Natural killer cell (primary cell): ENCODE measurements at regions not wholly inside any gene's neighbourhood (a gene's known extent, or its start where the extent isn't known, plus 50 kb on each side); places are given as distances from the start of the nearest gene placed in this dataset.

ENCODE experiments used
- ATAC-seq, 3 donors: fragments of 150-1000 bp in 2 of 3; fragments of 200-7000 bp in 1 of 3; cut with Tn5 transposase; 1 replicate in 1 of 3; 2 replicates in 2 of 3; pipeline ENCODE4 v1.10.0; 2021; ENCODE audit warnings: mild to moderate bottlenecking in 2 of 3, moderate library complexity in 2 of 3
- DNase-seq, 2 donors: peaks; one replicate each; pipeline versions ENCODE4 v3.0.0 to v3.0.0-alpha.2; 2013 to 2021; ENCODE audit warnings: mixed read lengths in 1 of 2
- H3K27ac ChIP-seq: one replicate; pipeline ENCODE4 v1.5.1; 2013; ENCODE audit warnings: mild to moderate bottlenecking, low read length
- H3K27me3 ChIP-seq: one replicate; pipeline ENCODE4 v1.6.1; 2013; ENCODE audit warnings: low read length; ENCODE audit not compliant: control insufficient read depth, insufficient read depth
- H3K36me3 ChIP-seq: one replicate; pipeline ENCODE4 v1.6.1; 2013; ENCODE audit warnings: low read length; ENCODE audit not compliant: control insufficient read depth, insufficient read depth
- H3K4me1 ChIP-seq: one replicate; pipeline ENCODE4 v1.6.1; 2013; ENCODE audit warnings: low read length; ENCODE audit not compliant: control insufficient read depth, insufficient read depth
- H3K4me3 ChIP-seq: one replicate; pipeline ENCODE4 v1.5.1; 2013; ENCODE audit warnings: low read length
- H3K9me3 ChIP-seq: one replicate; pipeline ENCODE4 v1.6.1; 2013; ENCODE audit warnings: low read length; ENCODE audit not compliant: control insufficient read depth, insufficient read depth
- H3K27ac Mint-ChIP-seq, 2 donors: one replicate each; pipeline ENCODE4 v1.8.0; 2022; ENCODE audit warnings: mild to moderate bottlenecking in 2 of 2, mixed read lengths in 2 of 2, moderate library complexity in 1 of 2
- H3K27me3 Mint-ChIP-seq, 2 donors: one replicate each; pipeline ENCODE4 v1.8.0; 2022; ENCODE audit warnings: low read depth in 2 of 2, mixed read lengths in 2 of 2
- H3K36me3 Mint-ChIP-seq: one replicate; pipeline ENCODE4 v1.8.0; 2022; ENCODE audit warnings: mixed read lengths
- H3K4me1 Mint-ChIP-seq, 2 donors: one replicate each; pipeline ENCODE4 v1.8.0; 2022; ENCODE audit warnings: mixed read lengths in 2 of 2
- H3K4me3 Mint-ChIP-seq: one replicate; pipeline ENCODE4 v1.8.0; 2022; ENCODE audit warnings: mild to moderate bottlenecking, moderate library complexity, mixed read lengths
- H3K9me3 Mint-ChIP-seq, 2 donors: one replicate each; pipeline ENCODE4 v1.8.0; 2022; ENCODE audit warnings: mixed read lengths in 2 of 2
- CTCF ChIP-seq: fragments of 200-600 bp; IDR thresholded peaks from one replicate; pipeline ENCODE4 v1.8.0; 2022; ENCODE audit warnings: antibody characterized with exemption
- WGBS: methylation state at CpG from one replicate; pipeline ENCODE4 v1.1.7; 2013; ENCODE audit warnings: missing lambda C conversion rate; ENCODE audit not compliant: insufficient coverage; 5-methylcytosine and 5-hydroxymethylcytosine counted together
- intact Hi-C: fragments of 100-400 bp; cut with micrococcal nuclease; formaldehyde crosslinking; loops from one replicate; pipeline ENCODE4 v1.14.2; 2022

GRCh38 chr3:20914310-20914709 lies 728.3 kb upstream of the SGO1 start:
- Mint-ChIP-seq H3K4me1 (no peaks in the 10 kb centered on the region), H3K27ac (no peak overlapping the region), H3K36me3 (peaks cover 25% of the 10 kb centered on the region), H3K27me3 (no peaks in the 10 kb centered on the region), H3K9me3 (peaks cover 8 to 18% of the 10 kb centered on the region in 2 donors), H3K4me3 (no peak overlapping the region)
- intact Hi-C loops, result no loop called here
- H3K27me3 ChIP-seq, result no peaks in the 10 kb centered on the region
- H3K9me3 ChIP-seq, result peaks cover 10% of the 10 kb centered on the region
- no peaks in the 10 kb centered on the region for H3K36me3 ChIP-seq
- DNase-seq, result no peak
- no peaks in the 10 kb centered on the region for H3K4me1 ChIP-seq
- no peak overlapping the region for H3K4me3 ChIP-seq
- WGBS, result 95% methylated on average over 2 of the region's 2 CpGs
- no peak overlapping the region for H3K27ac ChIP-seq
- ATAC-seq, result no peak
- no peak for TF ChIP-seq CTCF

GRCh38 chr3:20912406-20912805 lies 726.4 kb upstream of the SGO1 start:
- H3K4me1 Mint-ChIP-seq, result no peaks in the 10 kb centered on the region
- no peak for TF ChIP-seq CTCF
- no peak overlapping the region for H3K27ac Mint-ChIP-seq
- 89% methylated on average over 2 of the region's 2 CpGs for WGBS
- no peak overlapping the region for H3K4me3 Mint-ChIP-seq
- no peaks in the 10 kb centered on the region for H3K36me3 ChIP-seq
- H3K27me3 Mint-ChIP-seq, result no peaks in the 10 kb centered on the region
- no peak overlapping the region for H3K27ac ChIP-seq
- DNase-seq, result no peak
- H3K4me1 ChIP-seq, result no peaks in the 10 kb centered on the region
- peaks cover 7 to 13% of the 10 kb centered on the region in 2 donors for H3K9me3 Mint-ChIP-seq
- intact Hi-C loops, result no loop called here
- H3K4me3 ChIP-seq, result no peak overlapping the region
- peaks cover 9% of the 10 kb centered on the region for H3K36me3 Mint-ChIP-seq
- peaks cover 5% of the 10 kb centered on the region for H3K9me3 ChIP-seq
- ATAC-seq, result no peak
- no peaks in the 10 kb centered on the region for H3K27me3 ChIP-seq

GRCh38 chr3:20909511-20909910 lies 723.5 kb upstream of the SGO1 start:
- no peak for ATAC-seq

More at GRCh38 chr3:20909511-20909910, 723.5 kb upstream of the SGO1 start:
- peaks cover 17% of the 10 kb centered on the region for H3K36me3 Mint-ChIP-seq
- Histone ChIP-seq H3K27ac (no peak overlapping the region), H3K36me3 (no peaks in the 10 kb centered on the region), H3K4me1 (no peaks in the 10 kb centered on the region), H3K27me3 (no peaks in the 10 kb centered on the region), H3K9me3 (peaks cover 2% of the 10 kb centered on the region), H3K4me3 (no peak overlapping the region)
- no peak overlapping the region for H3K27ac Mint-ChIP-seq
- peaks cover 9 to 15% of the 10 kb centered on the region in 2 donors for H3K9me3 Mint-ChIP-seq
- no peak for TF ChIP-seq CTCF
- H3K4me3 Mint-ChIP-seq, result no peak overlapping the region
- intact Hi-C loops, result no loop called here
- no peaks in the 10 kb centered on the region for H3K27me3 Mint-ChIP-seq
- no peak for DNase-seq
- no peaks in the 10 kb centered on the region for H3K4me1 Mint-ChIP-seq
- 91% methylated on average over 3 of the region's 3 CpGs for WGBS
